GM13976 (cell line): ENCODE measurements at regions not wholly inside any gene's neighbourhood (a gene's known extent, or its start where the extent isn't known, plus 50 kb on each side); places are given as distances from the start of the nearest gene placed in this dataset.

Experiments
- DNase-seq: peaks from one replicate; pipeline ENCODE4 v3.0.0; 2012; ENCODE audit warnings: low spot score
- CTCF ChIP-seq: IDR thresholded peaks from 2 replicates; pipeline ENCODE4 v1.5.1; 2012; ENCODE audit warnings: borderline replicate concordance, mild to moderate bottlenecking; ENCODE audit not compliant: insufficient read depth; ENCODE audit errors: extremely low read depth, missing control alignments, control extremely low read depth
- in situ Hi-C: fragments of 300-500 bp; cut with MboI; formaldehyde crosslinking; loops from one replicate; pipeline ENCODE4 v1.12.0; 2022; ENCODE audit warnings: low sequenced_read_pairs, mixed read lengths, inconsistent platforms; ENCODE audit not compliant: unreplicated experiment

GRCh38 chr18:76134628-76135027 is 360.4 kb downstream of the ZNF516 start:
- in situ Hi-C loops = no loop called here
- no peak for TF ChIP-seq CTCF
- no peak for DNase-seq

GRCh38 chr18:76133873-76134272 is 361.2 kb downstream of the ZNF516 start:
- no peak for TF ChIP-seq CTCF
- no peak for DNase-seq
- in situ Hi-C loops = no loop called here

GRCh38 chr18:76131738-76132137 is 363.3 kb downstream of the ZNF516 start:
- no peak for TF ChIP-seq CTCF
- no peak for DNase-seq
- in situ Hi-C loops = no loop called here

GRCh38 chr18:76130845-76131244 is 364.2 kb downstream of the ZNF516 start:
- TF ChIP-seq CTCF = no peak
- DNase-seq = no peak
- in situ Hi-C loops = no loop called here

- no peak for TF ChIP-seq CTCF
- no peak for DNase-seq
- in situ Hi-C loops = no loop called here
Measured at GRCh38 chr18:76126327-76126726, 368.7 kb downstream of the ZNF516 start.

- in situ Hi-C loops = no loop called here
- DNase-seq = no peak
Measured at GRCh38 chr18:76121011-76121410, 374.0 kb downstream of the ZNF516 start.

More at GRCh38 chr18:76121011-76121410, 374.0 kb downstream of the ZNF516 start:
- TF ChIP-seq CTCF = no peak
